ENCODE measurements at regions not wholly inside any gene's neighbourhood (a gene's known extent, or its start where the extent isn't known, plus 50 kb on each side); places are given as distances from the start of the nearest gene placed in this dataset.

DNA sequence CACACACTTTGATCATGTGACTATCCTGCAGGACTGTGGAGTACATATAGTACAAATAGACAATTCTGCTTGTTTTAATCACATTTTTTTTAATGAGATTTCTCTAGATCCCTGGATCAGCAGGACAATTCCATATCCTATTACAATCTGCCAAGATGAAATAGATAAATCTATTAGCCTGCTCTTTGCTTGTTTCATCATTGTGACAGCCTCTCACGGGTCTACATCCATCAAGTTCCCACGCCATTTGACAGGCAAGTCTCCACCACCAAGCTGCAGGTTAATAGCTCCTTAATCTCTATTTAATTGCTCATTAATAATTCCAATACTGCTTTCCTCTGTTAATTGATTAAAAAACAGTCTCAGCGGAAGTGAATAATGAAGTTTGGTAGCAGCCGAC lies 671.5 kb downstream of the CCSER2 start:
- no peak for DNase-seq (ENCODE audit: low read depth in 2 of 2)

DNA sequence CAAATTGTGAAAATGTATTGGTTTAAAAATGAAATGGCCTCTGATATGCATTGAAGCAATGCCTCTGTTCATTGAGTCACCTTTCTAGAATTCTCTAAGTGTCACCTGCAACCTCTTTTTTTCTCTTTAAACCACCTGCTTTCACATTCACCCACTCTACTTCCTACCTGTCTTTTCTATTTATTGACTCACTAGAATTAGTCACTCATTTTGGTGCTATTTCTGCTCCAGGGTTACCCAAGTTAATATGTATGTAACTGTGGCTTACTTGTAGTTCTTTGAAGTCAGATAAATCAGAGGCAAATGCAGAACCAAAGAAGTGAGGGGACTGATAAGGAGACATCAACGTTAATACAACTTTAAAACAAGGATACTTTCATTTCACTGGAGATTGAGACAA lies 674.7 kb downstream of the CCSER2 start:
- DNase-seq (ENCODE audit: low read depth in 2 of 2): no peak

DNA sequence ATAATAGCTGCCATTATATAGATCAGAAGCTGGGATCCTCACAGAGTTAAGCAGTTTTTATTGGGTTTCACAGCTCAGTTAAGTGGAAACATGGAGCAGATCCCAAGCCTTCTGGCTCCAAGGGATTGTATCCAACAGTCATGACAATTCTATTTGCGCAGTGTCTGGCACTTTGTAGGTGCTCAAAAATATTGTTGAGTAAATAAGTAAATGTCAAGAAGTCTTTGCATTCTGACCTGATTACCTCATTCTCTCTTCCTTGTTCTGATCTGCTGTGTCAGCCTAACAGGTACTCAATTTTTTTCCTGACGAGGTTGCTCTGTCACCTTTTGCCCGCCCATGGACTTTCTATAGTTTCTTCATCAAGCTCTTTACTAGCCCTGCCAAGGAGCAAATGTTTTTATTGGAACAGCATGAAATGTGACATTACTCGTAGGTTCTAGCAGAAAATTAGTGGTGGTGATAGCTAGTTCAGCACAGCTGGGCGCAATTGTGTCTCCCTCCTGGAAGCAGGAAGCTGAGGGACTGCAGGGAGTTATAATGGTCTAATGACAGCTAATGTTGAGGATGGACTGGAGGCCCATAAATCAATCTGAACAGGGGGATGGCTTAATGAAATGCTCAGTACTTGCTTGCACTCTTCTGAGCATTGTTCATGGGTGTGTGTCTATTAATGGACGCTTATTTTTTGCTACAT lies 680.2 kb downstream of the CCSER2 start:
- DNase-seq (ENCODE audit: low read depth in 2 of 2): no peak

DNA sequence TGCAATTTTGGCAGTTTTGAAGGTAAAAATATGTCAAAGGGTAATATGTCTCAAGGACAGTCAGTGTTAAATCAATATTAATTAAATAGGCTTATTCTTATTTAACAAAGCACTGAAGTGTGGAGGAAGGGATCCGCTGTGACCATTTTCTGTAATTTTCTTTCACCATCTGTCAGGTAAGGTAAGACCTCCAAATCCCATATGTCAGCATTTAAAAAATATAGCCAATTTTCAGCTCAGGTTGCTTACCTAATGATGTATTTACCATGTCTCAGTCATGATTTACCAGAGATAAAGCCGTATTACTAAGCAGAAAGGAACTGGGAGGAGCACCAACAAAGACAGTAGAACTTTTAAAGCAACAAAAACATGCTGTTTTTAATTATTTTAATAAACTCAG lies 683.9 kb downstream of the CCSER2 start:
- no peak for DNase-seq (ENCODE audit: low read depth in 2 of 2)

DNA sequence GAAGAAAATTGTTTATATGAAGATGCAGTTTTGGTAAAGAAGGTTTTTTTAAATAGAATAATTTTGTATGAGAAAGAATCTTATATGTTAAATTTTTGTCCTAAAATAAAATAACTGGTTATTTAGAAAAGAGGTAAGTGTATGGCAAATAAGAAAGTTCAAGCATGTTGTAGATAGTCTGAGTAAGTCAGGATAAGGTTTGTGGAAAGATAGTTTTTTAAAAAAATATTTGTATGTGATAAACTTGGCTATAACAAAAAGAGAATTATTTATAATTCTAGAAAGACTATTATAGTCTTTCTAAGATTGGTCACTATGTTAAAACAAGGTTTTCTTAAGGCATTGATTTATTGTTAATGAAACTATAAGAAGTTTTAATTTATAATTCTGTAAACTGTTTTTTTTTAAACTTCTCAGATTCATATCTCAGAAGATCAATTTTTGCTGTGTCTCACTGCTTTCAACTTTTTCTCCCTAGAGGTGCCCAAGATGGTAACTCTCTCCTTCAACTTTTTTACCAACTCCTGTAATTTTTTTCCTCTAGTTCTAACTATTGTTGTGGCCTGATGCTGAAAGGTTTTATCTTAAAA lies 698.6 kb downstream of the CCSER2 start:
- no peak for DNase-seq (ENCODE audit: low read depth in 2 of 2)

DNA sequence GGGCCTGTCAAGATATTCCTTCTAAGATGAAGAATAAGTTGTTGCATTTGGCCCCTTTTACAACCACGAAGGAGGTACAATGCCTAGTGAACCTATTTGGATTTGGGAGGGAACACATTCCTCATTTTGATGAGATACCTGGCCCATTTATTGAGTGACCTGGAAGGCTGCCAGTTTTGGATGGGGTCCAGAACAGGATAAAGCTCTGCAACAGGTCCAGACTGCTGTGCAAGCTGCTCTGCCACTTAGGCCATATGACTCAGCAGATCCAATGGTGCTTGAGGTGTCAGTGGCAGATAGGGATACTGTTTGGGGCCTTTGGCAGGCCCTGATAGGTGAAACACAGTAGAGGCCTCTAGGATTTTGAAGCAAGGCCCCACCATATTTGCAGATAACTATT lies 704.6 kb downstream of the CCSER2 start:
- DNase-seq (ENCODE audit: low read depth in 2 of 2): no peak

DNA sequence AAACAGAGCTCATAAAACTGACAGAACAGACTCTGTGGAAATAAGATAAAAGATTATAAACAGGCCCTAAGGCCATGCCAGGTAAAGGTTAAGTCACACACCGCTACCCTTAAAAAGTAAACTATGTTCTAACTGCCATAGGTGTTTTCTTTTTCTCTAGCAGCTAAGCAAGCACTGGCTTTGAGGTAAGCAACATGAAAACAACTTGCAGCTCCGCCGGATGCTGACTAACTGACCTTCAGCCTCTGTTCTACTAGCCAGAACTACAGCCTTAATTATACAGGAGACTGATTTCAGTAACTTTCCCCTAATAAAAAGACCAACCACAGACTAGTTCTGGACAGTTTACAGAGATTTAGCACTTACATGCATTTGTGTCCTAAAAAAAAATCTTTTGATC lies 708.3 kb downstream of the CCSER2 start:
- no peak for DNase-seq (ENCODE audit: low read depth in 2 of 2)

DNA sequence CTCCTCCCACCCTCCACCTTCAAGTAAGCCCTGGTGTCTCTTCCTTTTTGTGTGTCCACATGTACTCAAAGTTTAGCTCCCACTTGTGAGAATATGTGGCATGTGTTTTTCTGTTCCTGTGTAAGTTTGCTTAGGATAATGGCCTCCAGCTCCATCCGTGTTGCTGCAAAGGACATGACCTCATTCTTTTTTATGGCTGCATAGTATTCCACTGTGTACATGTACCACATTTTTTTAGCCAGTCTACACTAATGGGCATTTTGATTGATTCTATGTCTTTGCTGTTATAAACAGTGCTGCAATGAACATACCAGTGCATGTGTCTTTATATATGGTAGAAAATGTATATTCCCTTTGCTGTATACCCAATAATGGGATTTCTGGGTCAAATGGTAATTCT lies 710.9 kb downstream of the CCSER2 start:
- DNase-seq (ENCODE audit: low read depth in 2 of 2): no peak

DNA sequence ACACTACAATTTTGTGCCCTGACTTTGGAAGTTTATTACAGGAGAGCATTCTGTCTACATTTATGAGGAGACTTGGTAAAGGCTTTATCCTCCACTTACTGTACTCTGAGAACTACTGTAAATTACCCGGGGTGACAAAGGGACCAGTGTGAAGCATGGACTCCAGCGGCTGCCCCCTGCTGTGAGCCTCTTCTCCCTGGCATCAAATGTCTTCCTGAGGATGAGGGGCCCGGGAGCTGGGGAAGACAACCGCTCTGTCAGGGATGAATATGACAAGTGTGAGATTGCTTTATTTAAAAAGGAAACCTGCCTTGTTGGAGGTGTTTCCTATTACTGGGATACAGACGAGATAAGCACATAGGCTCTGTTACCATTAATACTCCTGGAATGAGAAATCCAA lies 714.8 kb downstream of the CCSER2 start:
- no peak for DNase-seq (ENCODE audit: low read depth in 2 of 2)

DNA sequence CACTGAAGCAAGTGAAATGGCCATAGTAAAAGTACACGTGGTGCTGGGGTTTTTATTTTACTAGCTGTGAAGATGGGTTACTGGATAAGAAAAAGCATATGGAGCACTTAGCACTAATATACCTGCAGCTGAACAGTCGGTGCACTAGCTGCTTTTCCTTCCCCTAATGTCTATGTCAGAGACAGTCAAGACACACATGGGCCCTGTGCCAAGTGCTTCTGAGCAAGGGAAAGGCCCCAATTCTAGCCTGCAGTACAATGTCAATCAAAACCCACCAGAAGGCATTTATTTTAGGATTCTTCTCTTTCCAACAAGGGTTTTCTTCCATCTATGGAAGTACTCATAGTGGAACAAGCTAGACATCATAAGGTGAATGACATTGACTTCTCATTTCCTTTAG lies 716.7 kb downstream of the CCSER2 start:
- DNase-seq (ENCODE audit: low read depth in 2 of 2): no peak

DNA sequence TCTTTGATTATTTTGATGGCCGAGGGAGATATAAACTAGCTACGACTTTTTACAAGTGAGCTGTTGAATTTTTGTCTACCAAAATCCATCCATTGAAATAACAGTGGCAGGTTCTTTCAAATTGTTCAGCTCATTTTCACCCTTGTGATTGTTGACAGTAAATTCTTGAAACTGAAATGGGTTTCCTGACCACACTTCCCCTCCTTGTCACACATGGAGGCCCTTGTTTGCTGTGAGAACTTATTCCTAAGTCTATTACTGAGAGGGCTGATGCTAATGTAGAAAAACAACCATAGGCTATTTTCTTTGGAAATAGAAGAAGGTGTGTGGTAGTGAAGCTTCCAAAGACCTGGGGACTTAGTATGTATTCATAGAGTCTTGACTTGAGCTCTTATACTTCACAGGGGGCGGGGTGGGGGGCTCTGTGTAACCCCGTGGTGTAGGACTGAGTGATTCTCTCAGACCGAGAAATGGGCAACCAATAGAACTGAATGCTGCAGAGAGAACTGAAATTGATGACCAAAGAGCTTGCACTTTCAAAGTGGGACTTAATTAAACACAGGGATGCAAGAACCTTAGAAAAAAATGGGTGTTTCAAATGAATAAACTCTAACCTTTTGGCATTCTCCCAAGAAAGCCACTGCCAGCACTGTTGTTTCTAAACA lies 718.9 kb downstream of the CCSER2 start:
- DNase-seq (ENCODE audit: low read depth in 2 of 2): no peak

DNA sequence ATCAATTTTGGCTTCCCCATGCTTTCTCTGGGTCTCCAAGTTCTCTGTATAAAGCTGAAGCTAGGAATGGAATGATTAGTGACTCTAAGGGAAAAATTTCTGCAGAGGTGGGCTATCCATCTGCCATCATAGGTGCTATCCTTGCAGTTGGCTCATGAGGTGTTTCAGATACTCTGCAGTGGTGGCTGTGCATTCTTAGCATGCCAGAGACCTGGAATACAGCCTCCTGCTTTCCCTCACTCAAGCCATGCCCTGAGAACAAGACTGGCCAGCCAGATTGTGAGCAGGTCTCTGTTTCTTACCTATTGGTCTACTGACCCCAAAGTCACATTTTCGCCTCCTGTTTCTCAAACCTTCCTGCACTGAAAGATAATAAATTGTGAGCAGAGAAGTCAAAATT lies 719.6 kb downstream of the CCSER2 start:
- DNase-seq (ENCODE audit: low read depth in 2 of 2): no peak

DNA sequence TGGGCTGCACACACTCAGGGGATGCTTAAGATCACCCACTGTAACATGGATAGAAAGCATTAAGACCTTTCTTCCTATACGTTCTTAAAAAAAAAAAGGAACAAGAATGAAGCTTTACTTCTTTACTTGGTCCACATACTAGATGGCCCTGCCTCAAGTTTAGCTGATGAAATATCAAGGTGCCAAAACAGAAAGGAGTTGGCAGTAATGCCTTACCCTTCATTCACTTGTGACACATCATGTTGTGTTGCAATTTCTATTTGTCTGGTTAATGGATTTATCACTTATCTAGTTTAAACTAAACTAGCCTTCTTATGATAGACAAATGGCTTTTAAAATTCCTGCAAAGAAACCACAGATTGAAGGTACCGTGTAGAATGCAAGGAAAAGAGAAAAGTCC lies 720.3 kb downstream of the CCSER2 start:
- DNase-seq (ENCODE audit: low read depth in 2 of 2): no peak

DNA sequence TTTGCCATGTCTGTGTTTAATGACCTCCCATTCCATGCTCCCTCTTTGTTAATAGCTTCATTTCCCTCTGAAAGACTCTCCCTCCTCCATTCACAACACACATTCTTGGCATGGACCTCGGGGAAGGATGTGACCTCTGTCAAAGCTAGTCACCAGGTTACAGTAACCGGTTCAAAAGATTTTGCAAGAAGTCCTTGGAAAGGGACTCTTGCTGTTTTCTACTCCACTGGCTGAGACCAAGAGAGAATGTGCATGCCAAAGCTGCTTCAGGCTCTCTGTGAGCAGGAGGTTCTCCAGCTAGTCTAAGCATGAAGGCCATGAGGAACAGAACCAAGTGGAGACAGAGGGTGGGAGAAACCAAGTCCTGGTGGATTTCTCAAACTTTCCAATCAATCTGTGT lies 732.6 kb downstream of the CCSER2 start:
- no peak for DNase-seq (ENCODE audit: low read depth in 2 of 2)

DNA sequence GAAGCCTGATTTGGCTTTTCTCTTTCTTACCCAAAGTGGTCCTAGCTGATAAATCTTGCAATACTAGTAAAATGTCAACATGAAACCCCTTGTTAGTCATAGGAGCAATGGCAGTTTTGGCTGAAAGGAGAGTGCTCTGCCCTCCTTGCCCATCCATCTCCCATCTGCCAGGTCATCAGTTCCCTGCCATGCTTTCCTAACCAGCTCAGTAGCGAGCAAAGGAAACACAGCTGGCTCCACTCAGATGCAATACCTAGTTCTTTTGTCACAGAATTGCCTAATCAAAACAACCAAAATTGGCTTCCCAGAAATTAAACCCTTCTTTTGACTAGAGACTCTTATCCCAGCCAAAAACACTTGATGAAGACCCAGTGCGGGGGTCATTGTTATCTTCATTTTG lies 733.0 kb downstream of the CCSER2 start:
- no peak for DNase-seq (ENCODE audit: low read depth in 2 of 2)

DNA sequence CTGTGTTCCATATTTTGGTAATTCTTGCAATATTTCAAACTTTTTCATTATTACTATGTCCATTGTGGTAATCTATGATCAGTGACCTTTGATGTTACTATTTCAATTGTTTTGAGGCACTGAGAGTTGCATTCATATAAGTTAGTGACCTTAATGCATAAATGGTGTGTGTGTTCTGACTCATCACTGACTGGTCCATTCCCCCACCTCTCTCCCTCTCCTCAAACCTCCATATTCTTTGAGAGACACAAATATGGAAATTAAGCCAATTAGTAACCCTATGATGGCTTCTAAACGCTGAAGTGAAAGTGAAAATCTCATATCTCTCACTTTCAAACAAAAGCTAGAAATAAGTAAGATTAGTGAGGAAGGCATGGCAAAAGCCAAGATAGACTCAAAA lies 739.6 kb downstream of the CCSER2 start:
- no peak for DNase-seq (ENCODE audit: low read depth in 2 of 2)

DNA sequence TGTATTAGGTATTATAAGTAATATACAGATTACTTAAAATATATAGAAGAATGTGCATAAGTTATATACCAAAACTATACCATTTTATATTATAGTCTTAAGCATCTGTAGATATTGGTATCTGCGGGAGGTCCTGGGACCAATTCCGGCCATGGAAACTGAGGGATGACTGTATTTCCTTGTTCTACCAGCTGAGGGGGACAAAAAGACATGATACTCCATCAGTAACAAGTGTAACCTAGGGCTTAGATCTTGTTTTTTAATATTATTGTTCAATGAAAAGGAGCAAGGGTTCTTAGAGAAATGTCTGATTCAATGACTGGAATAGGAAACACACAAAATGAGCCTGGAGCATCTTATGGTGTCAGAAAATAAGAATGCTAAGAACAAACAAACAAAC lies 752.5 kb downstream of the CCSER2 start:
- DNase-seq (ENCODE audit: low read depth in 2 of 2): no peak

DNA sequence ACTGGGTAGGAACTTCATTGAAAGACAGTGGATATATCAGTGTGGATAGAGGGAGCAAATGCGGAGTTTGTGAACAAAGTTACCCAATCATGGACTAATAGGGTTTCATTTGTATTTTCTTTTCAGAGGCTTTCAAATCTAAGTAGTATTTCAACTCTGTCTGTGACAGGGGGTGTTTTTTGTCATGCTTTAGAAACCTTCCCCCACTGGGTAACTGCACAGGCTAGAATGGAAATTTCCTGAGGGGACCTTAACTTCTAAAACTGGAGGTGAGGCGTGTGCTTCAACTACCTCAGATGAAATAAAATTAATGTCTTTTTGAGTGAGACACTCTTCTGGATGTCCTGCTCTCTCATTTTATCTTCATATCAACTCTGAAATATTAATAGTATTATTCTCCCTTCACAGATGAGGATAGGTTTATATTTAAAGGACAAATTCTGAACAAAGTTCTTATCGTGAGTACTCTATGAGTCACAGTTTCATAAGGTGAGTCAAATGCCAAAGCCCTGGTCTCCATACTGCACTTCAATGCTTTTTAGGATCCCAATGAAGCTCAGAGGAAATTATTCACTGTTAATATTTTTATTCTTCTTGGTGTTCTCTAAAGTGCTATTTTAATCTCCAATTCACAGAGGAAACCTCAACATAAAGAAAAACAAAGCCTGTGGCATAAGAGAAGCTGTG lies 770.6 kb downstream of the CCSER2 start:
- DNase-seq (ENCODE audit: low read depth in 2 of 2): no peak

DNA sequence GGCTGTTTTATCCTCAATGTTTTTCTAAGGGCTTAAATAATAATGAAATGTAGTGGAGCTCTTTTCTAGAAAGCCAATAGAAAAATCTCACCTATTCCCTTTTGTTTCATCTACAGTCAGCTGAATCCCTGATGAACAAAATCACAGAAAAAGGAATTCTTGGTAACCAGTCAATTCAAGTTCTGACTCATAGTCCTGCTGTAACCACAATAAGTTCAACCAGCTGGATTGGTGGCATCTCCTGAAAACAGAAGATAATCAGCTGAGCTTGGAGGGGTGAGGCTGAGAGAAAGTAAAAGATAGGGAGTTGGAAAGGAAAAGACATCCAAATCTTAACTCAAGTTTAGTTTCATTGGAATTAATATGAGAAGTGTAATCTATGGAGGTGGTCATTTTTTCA lies 772.1 kb downstream of the CCSER2 start:
- no peak for DNase-seq (ENCODE audit: low read depth in 2 of 2)

DNA sequence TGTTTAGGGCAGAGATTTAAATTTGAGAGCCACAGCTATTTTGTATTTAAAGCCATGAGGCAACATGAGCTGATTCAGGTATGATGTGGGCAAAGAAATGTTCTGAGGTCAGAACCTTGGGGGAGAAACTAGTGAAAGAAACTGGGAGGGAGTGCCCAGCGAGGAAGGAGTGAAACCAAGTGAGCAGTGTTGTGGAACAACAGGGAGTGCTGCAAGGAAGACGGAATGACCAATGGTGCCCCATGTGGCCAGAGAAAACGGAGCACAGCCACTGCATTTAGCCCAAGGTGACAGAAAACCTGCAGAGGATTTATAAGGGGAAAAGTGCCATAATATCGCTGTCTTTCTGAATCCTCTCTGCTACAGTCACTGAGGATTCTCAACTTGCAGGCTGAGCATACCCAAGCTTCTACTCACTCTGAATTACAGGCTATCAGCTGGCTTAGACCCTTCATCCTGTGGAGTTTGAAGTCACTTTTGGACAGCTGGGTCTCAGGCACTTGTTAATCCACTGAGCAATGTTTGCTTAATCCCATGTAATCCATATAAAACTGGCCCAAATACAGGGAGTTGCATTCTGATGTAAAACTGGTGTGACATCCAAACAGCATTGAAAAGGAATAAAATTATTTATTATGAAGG lies 777.3 kb downstream of the CCSER2 start:
- DNase-seq (ENCODE audit: low read depth in 2 of 2): no peak

DNA sequence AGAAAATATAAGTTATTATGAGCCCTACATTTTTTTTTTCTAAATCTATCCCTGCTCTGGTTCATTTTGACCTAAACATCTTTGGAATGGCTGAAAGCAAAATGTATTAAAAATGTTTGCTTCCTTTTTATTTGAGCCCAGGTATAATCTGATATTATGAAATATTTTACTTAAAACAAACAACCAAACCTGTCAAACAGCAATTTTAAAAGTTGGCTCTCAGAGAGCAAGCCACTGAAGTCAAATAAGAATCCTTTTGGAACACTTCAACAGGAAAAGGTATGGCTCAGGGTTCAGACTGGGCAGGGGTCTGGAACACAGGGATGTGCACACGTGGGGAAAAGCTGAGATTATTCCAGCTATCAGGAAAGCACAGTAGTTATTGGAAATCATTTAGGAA lies 782.9 kb downstream of the CCSER2 start:
- no peak for DNase-seq (ENCODE audit: low read depth in 2 of 2)

DNA sequence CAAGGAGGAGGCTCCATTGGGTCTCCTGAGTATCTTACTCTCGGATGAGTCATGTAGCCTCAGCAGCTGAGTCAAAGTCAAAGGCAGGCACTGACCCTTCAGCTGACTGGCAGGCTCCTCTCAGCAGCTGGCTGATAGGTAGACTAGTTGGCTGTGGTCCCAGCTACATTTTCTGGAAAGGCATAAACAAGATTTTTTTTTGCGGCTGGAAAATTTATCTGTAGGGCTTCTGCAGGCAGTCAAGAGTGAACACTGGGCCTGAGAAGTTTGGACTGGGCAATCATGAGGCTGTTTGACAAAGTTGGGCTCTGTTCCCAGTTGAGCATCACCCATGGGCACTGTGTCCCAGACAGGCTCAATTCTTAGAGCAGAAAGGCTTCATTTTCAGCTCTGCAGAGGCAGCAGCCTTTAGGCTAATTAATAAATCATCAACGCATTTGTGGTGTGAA lies 796.2 kb downstream of the CCSER2 start:
- DNase-seq (ENCODE audit: low read depth in 2 of 2): no peak
